Right forelimb (tissue), 1 donor: ENCODE measurements at regions not wholly inside any gene's neighbourhood (a gene's known extent, or its start where the extent isn't known, plus 50 kb on each side); places are given as distances from the start of the nearest gene placed in this dataset.
"Not testable (repeated sequence)": the region's sequence is repeated elsewhere in the genome, so short reads cannot be mapped to it uniquely, and the experiment has no call there.

Experiments
- DNase-seq: peaks from one replicate; pipeline ENCODE4 v3.0.0-alpha.2; 2018

- DNase-seq: no peak
These were observed 401.5 kb upstream of the ADGRB3 start for GRCh38 chr6:68233623-68234022.

- no peak for DNase-seq
These were observed 405.5 kb upstream of the ADGRB3 start for GRCh38 chr6:68229566-68229965.

- no peak for DNase-seq
These were observed 408.6 kb upstream of the ADGRB3 start for GRCh38 chr6:68226460-68226859.

- no peak for DNase-seq
These were observed 409.4 kb upstream of the ADGRB3 start for GRCh38 chr6:68225729-68226128.

GRCh38 chr6:68211242-68211795 is 423.8 kb upstream of the ADGRB3 start:
- no peak for DNase-seq

- DNase-seq: not testable (repeated sequence)
These were observed 427.5 kb upstream of the ADGRB3 start for GRCh38 chr6:68207612-68208011.

GRCh38 chr6:68200929-68201328 is 434.2 kb upstream of the ADGRB3 start:
- no peak for DNase-seq

GRCh38 chr6:68197356-68197755 is 437.7 kb upstream of the ADGRB3 start:
- no peak for DNase-seq

- DNase-seq: no peak
These were observed 438.4 kb upstream of the ADGRB3 start for GRCh38 chr6:68196645-68197044.

GRCh38 chr6:68195753-68196152 is 439.3 kb upstream of the ADGRB3 start:
- DNase-seq: not testable (repeated sequence)

GRCh38 chr6:68194846-68195478 is 440.1 kb upstream of the ADGRB3 start:
- DNase-seq: no peak

- DNase-seq: no peak
These were observed 442.1 kb upstream of the ADGRB3 start for GRCh38 chr6:68192988-68193387.

GRCh38 chr6:68189217-68189815 is 445.8 kb upstream of the ADGRB3 start:
- DNase-seq: no peak

GRCh38 chr6:68186870-68187269 is 448.2 kb upstream of the ADGRB3 start:
- no peak for DNase-seq

GRCh38 chr6:68182386-68182785 is 452.7 kb upstream of the ADGRB3 start:
- no peak for DNase-seq

GRCh38 chr6:68181027-68181426 is 454.1 kb upstream of the ADGRB3 start:
- not testable (repeated sequence) for DNase-seq

- DNase-seq: no peak
These were observed 461.5 kb upstream of the ADGRB3 start for GRCh38 chr6:68173616-68174015.

- no peak for DNase-seq
These were observed 465.2 kb upstream of the ADGRB3 start for GRCh38 chr6:68169922-68170321.

GRCh38 chr6:68167604-68168003 is 467.5 kb upstream of the ADGRB3 start:
- no peak for DNase-seq

- not testable (repeated sequence) for DNase-seq
These were observed 474.3 kb upstream of the ADGRB3 start for GRCh38 chr6:68160812-68161211.

GRCh38 chr6:68160348-68160747 is 474.7 kb upstream of the ADGRB3 start:
- DNase-seq: no peak

- no peak for DNase-seq
These were observed 475.6 kb upstream of the ADGRB3 start for GRCh38 chr6:68159433-68159832.

- DNase-seq: no peak
These were observed 476.8 kb upstream of the ADGRB3 start for GRCh38 chr6:68158256-68158655.

GRCh38 chr6:68144667-68145066 is 490.4 kb upstream of the ADGRB3 start:
- DNase-seq: no peak

GRCh38 chr6:68141190-68141589 is 493.9 kb upstream of the ADGRB3 start:
- DNase-seq: no peak
